CD8-positive, alpha-beta memory T cell (primary cell): ENCODE measurements at regions not wholly inside any gene's neighbourhood (a gene's known extent, or its start where the extent isn't known, plus 50 kb on each side); places are given as distances from the start of the nearest gene placed in this dataset.
"Not testable (repeated sequence)": the region's sequence is repeated elsewhere in the genome, so short reads cannot be mapped to it uniquely, and the experiment has no call there.

Source experiments
- CTCF ChIA-PET: fragments of 350-600 bp; sonication (Branson Sonifier 250); formaldehyde crosslinking; loops from one replicate; lab custom pipeline; 2021; ENCODE audit warnings: antibody characterized with exemption; lab: Charles Lee
- POLR2A ChIA-PET: fragments of 350-600 bp; sonication (Branson Sonifier 250); formaldehyde crosslinking; loops from one replicate; lab custom pipeline; 2021; ENCODE audit warnings: antibody characterized with exemption; lab: Charles Lee
- DNase-seq, 5 donors: peaks; one replicate each; pipeline versions ENCODE4 v3.0.0 to v3.0.0-alpha.2; 2020 to 2022; ENCODE audit warnings: mixed read lengths in 1 of 5
- H3K27ac ChIP-seq: one replicate; pipeline ENCODE4 v1.7.0; 2013; ENCODE audit warnings: low read depth, mild to moderate bottlenecking, low read length, moderate library complexity
- H3K27me3 ChIP-seq: 2 replicates; pipeline ENCODE4 v1.7.0; 2013; ENCODE audit warnings: low read length, mild to moderate bottlenecking; ENCODE audit not compliant: insufficient read depth, poor library complexity, severe bottlenecking
- H3K36me3 ChIP-seq: 2 replicates; pipeline ENCODE4 v1.7.0; 2013; ENCODE audit warnings: mild to moderate bottlenecking, low read length, moderate library complexity; ENCODE audit not compliant: insufficient read depth
- H3K4me1 ChIP-seq: 2 replicates; pipeline ENCODE4 v1.7.0; 2013; ENCODE audit warnings: mild to moderate bottlenecking, low read length, moderate library complexity; ENCODE audit not compliant: insufficient read depth
- H3K4me3 ChIP-seq: 2 replicates; pipeline ENCODE4 v1.7.0; 2013; ENCODE audit warnings: mild to moderate bottlenecking, low read length
- H3K9me3 ChIP-seq: 2 replicates; pipeline ENCODE4 v1.7.0; 2013; ENCODE audit warnings: mild to moderate bottlenecking, low read length
- H3K27ac Mint-ChIP-seq, 8 donors: one replicate each; pipeline ENCODE4 v1.8.0; 2020 to 2021; ENCODE audit warnings: mixed read lengths in 8 of 8, mild to moderate bottlenecking in 6 of 8, inconsistent platforms in 3 of 8, moderate library complexity in 3 of 8
- H3K27me3 Mint-ChIP-seq, 2 donors: one replicate each; pipeline ENCODE4 v1.8.0; 2020 to 2021; ENCODE audit warnings: mixed read lengths in 2 of 2, mild to moderate bottlenecking in 1 of 2, moderate library complexity in 1 of 2
- H3K36me3 Mint-ChIP-seq, 3 donors: one replicate each; pipeline ENCODE4 v1.8.0; 2020 to 2021; ENCODE audit warnings: mixed read lengths in 3 of 3, inconsistent platforms in 1 of 3, mild to moderate bottlenecking in 1 of 3
- H3K4me1 Mint-ChIP-seq, 3 donors: one replicate each; pipeline ENCODE4 v1.8.0; 2020 to 2021; ENCODE audit warnings: mixed read lengths in 3 of 3, inconsistent platforms in 1 of 3, mild to moderate bottlenecking in 1 of 3
- H3K4me3 Mint-ChIP-seq, 7 donors: one replicate each; pipeline ENCODE4 v1.8.0; 2020 to 2021; ENCODE audit warnings: mixed read lengths in 7 of 7, mild to moderate bottlenecking in 6 of 7, moderate library complexity in 4 of 7, inconsistent platforms in 2 of 7
- H3K9me3 Mint-ChIP-seq, 5 donors: one replicate each; pipeline ENCODE4 v1.8.0; 2020 to 2022; ENCODE audit warnings: mixed read lengths in 5 of 5, mild to moderate bottlenecking in 3 of 5, moderate library complexity in 2 of 5, inconsistent platforms in 1 of 5

- Histone ChIP-seq H3K9me3 (no peaks in the 10 kb centered on the region), H3K27me3 (no peaks in the 10 kb centered on the region), H3K4me1 (no peaks in the 10 kb centered on the region), H3K36me3 (no peaks in the 10 kb centered on the region), H3K4me3 (no peak overlapping the region), H3K27ac (no peak overlapping the region)
- H3K27me3 Mint-ChIP-seq = peaks cover 7% of the 10 kb centered on the region in 2 donors
- DNase-seq = no peak
- ChIA-PET CTCF (no interaction called here), POLR2A (no interaction called here)
- H3K4me1 Mint-ChIP-seq = peaks cover 0 to 1% (median 0%) of the 10 kb centered on the region in 3 donors
- H3K36me3 Mint-ChIP-seq = peaks cover 0 to 5% (median 0%) of the 10 kb centered on the region in 3 donors
- peak overlapping the region in 1 of 8 donors; percentile 38 for H3K27ac Mint-ChIP-seq
- H3K4me3 Mint-ChIP-seq = no peak overlapping the region
- H3K9me3 Mint-ChIP-seq = peaks cover 0 to 9% (median 7%) of the 10 kb centered on the region in 5 donors
Observed at GRCh38 chr15:69869291-69869690, 228.4 kb downstream of the TLE3 start.

GRCh38 chr15:69869881-69870505 is 227.7 kb downstream of the TLE3 start:
- Histone ChIP-seq H3K27me3 (no peaks in the 10 kb centered on the region), H3K4me3 (no peak overlapping the region), H3K27ac (no peak overlapping the region), H3K36me3 (no peaks in the 10 kb centered on the region), H3K4me1 (no peaks in the 10 kb centered on the region), H3K9me3 (no peaks in the 10 kb centered on the region)
- Mint-ChIP-seq H3K36me3 (peaks cover 0 to 5% (median 0%) of the 10 kb centered on the region in 3 donors), H3K4me1 (peaks cover 0 to 1% (median 0%) of the 10 kb centered on the region in 3 donors), H3K9me3 (peaks cover 0 to 11% (median 10%) of the 10 kb centered on the region in 5 donors), H3K27me3 (peaks cover 7 to 8% of the 10 kb centered on the region in 2 donors), H3K4me3 (no peak overlapping the region), H3K27ac (peak overlapping the region in 1 of 8 donors; percentile 74)
- ChIA-PET POLR2A (no interaction called here), CTCF (no interaction called here)
- DNase-seq = no peak

GRCh38 chr15:69871511-69872134 is 226.1 kb downstream of the TLE3 start:
- peaks cover 0 to 12% (median 10%) of the 10 kb centered on the region in 5 donors for H3K9me3 Mint-ChIP-seq
- H3K27me3 ChIP-seq = no peaks in the 10 kb centered on the region
- H3K4me1 Mint-ChIP-seq = peaks cover 0 to 1% (median 0%) of the 10 kb centered on the region in 3 donors
- peaks cover 7 to 12% of the 10 kb centered on the region in 2 donors for H3K27me3 Mint-ChIP-seq
- peaks cover 0 to 5% (median 0%) of the 10 kb centered on the region in 3 donors for H3K36me3 Mint-ChIP-seq
- H3K27ac ChIP-seq = no peak overlapping the region
- POLR2A ChIA-PET = no interaction called here
- H3K4me1 ChIP-seq = no peaks in the 10 kb centered on the region
- no peaks in the 10 kb centered on the region for H3K9me3 ChIP-seq
- no peak for DNase-seq
- H3K36me3 ChIP-seq = no peaks in the 10 kb centered on the region
- no peak overlapping the region for H3K4me3 Mint-ChIP-seq
- H3K4me3 ChIP-seq = no peak overlapping the region
- CTCF ChIA-PET = no interaction called here
- no peak overlapping the region for H3K27ac Mint-ChIP-seq

- Histone ChIP-seq H3K36me3 (no peaks in the 10 kb centered on the region), H3K4me3 (no peak overlapping the region), H3K27me3 (no peaks in the 10 kb centered on the region), H3K27ac (no peak overlapping the region), H3K9me3 (no peaks in the 10 kb centered on the region), H3K4me1 (no peaks in the 10 kb centered on the region)
- ChIA-PET CTCF (interaction anchor here (1.1 kb wide), 1 partner anchor 20 kb away, joined by 3 read pairs; no protein-coding TSS in a partner anchor), POLR2A (no interaction called here)
- peaks cover 0 to 5% (median 0%) of the 10 kb centered on the region in 3 donors for H3K36me3 Mint-ChIP-seq
- H3K4me3 Mint-ChIP-seq = no peak overlapping the region
- peaks cover 6 to 7% of the 10 kb centered on the region in 2 donors for H3K27me3 Mint-ChIP-seq
- no peak for DNase-seq
- peaks cover 0 to 12% (median 10%) of the 10 kb centered on the region in 5 donors for H3K9me3 Mint-ChIP-seq
- no peaks in the 10 kb centered on the region for H3K4me1 Mint-ChIP-seq
- H3K27ac Mint-ChIP-seq = no peak overlapping the region
Observed at GRCh38 chr15:69873807-69874206, 223.9 kb downstream of the TLE3 start.

- Histone ChIP-seq H3K9me3 (no peaks in the 10 kb centered on the region), H3K4me1 (no peaks in the 10 kb centered on the region), H3K27ac (no peak overlapping the region), H3K27me3 (no peaks in the 10 kb centered on the region), H3K36me3 (no peaks in the 10 kb centered on the region), H3K4me3 (no peak overlapping the region)
- POLR2A ChIA-PET = no interaction called here
- Mint-ChIP-seq H3K36me3 (peaks cover 0 to 5% (median 0%) of the 10 kb centered on the region in 3 donors), H3K27ac (no peak overlapping the region), H3K9me3 (peaks cover 0 to 12% (median 10%) of the 10 kb centered on the region in 5 donors), H3K4me1 (no peaks in the 10 kb centered on the region), H3K27me3 (peaks cover 7 to 9% of the 10 kb centered on the region in 2 donors), H3K4me3 (no peak overlapping the region)
- CTCF ChIA-PET = interaction anchor here (1.1 to 1.3 kb wide), 2 partner anchors 12 to 20 kb away, joined by 3 read pairs; no protein-coding TSS in a partner anchor
- no peak for DNase-seq
Observed at GRCh38 chr15:69874321-69874720, 223.4 kb downstream of the TLE3 start.

GRCh38 chr15:69876064-69876940 is 221.4 kb downstream of the TLE3 start:
- POLR2A ChIA-PET = no interaction called here
- Mint-ChIP-seq H3K27me3 (peaks cover 0 to 9% of the 10 kb centered on the region in 2 donors), H3K4me1 (no peaks in the 10 kb centered on the region), H3K36me3 (peaks cover 0 to 5% (median 0%) of the 10 kb centered on the region in 3 donors), H3K9me3 (peaks cover 0 to 12% (median 10%) of the 10 kb centered on the region in 5 donors), H3K4me3 (no peak overlapping the region), H3K27ac (peak overlapping the region in 1 of 8 donors; percentile 60)
- H3K36me3 ChIP-seq = no peaks in the 10 kb centered on the region
- H3K4me1 ChIP-seq = no peaks in the 10 kb centered on the region
- no peak overlapping the region for H3K27ac ChIP-seq
- no peaks in the 10 kb centered on the region for H3K9me3 ChIP-seq
- H3K27me3 ChIP-seq = no peaks in the 10 kb centered on the region
- DNase-seq = no peak
- H3K4me3 ChIP-seq = no peak overlapping the region
- CTCF ChIA-PET = no interaction called here

- CTCF ChIA-PET, POLR2A ChIA-PET, H3K9me3 Mint-ChIP-seq, H3K4me3 Mint-ChIP-seq, H3K36me3 ChIP-seq, H3K4me1 Mint-ChIP-seq, H3K9me3 ChIP-seq, H3K27me3 ChIP-seq, H3K27ac ChIP-seq, H3K4me3 ChIP-seq, H3K27ac Mint-ChIP-seq, DNase-seq, H3K4me1 ChIP-seq: not testable (repeated sequence)
- Mint-ChIP-seq H3K36me3 (peaks cover 0 to 10% (median 0%) of the 10 kb centered on the region in 3 donors), H3K27me3 (peaks cover 6 to 12% of the 10 kb centered on the region in 2 donors)
Observed at GRCh38 chr15:69879963-69880362, 217.8 kb downstream of the TLE3 start.
